Endothelial cell of umbilical vein (primary cell): ENCODE measurements at regions not wholly inside any gene's neighbourhood (a gene's known extent, or its start where the extent isn't known, plus 50 kb on each side); places are given as distances from the start of the nearest gene placed in this dataset.

ENCODE experiments used
- BruUV-seq: library from RNA; stranded (reverse); fragments of 400-500 nt; replicated peaks from 2 replicates; lab custom pipeline; 2021; lab: Mats Ljungman, UMichigan
- CTCF ChIA-PET: fragments of 300-600, 350-600 bp; sonication (Branson Sonifier 250); formaldehyde crosslinking; loops from one replicate; lab custom pipeline; 2021; ENCODE audit warnings: antibody characterized with exemption, inconsistent platforms; lab: Charles Lee
- POLR2A ChIA-PET: fragments of 300-600, 350-600 bp; sonication (Branson Sonifier 250); formaldehyde crosslinking; loops from one replicate; lab custom pipeline; 2021; ENCODE audit warnings: antibody characterized with exemption, inconsistent platforms; lab: Charles Lee
- DNase-seq: peaks from one replicate; pipeline ENCODE4 v3.0.0-alpha.2; 2011; ENCODE audit warnings: low read depth, low spot score
- FAIRE-seq: peaks from 2 replicates; lab custom pipeline; 2011; peaks lifted over from hg19 to GRCh38; lab: Jason Lieb, UNC
- H2AFZ ChIP-seq: 2 replicates; pipeline ENCODE4 v1.6.0; 2012; ENCODE audit warnings: low read depth, low read length, control low read depth, inconsistent platforms
- H3K27ac ChIP-seq: 2 replicates; pipeline ENCODE4 v1.5.1; 2011; ENCODE audit warnings: low read depth, mild to moderate bottlenecking, control low read depth, low read length, moderate library complexity; ENCODE audit not compliant: insufficient read depth
- H3K27me3 ChIP-seq, 2 experiments: 2 replicates each; pipeline versions ENCODE4 v1.6.0 to v1.6.1; 2011; ENCODE audit warnings: low read length in 2 of 2, mixed read lengths in 1 of 2; ENCODE audit not compliant: control insufficient read depth in 2 of 2, insufficient read depth in 2 of 2
- H3K36me3 ChIP-seq, 2 experiments: 2 replicates in 1 of 2; 3 replicates in 1 of 2; pipeline ENCODE4 v1.5.1; 2011; ENCODE audit warnings: low read length in 2 of 2, mild to moderate bottlenecking in 1 of 2, moderate library complexity in 1 of 2; ENCODE audit not compliant: control insufficient read depth in 2 of 2, insufficient read depth in 2 of 2; ENCODE audit errors: extremely low read depth in 1 of 2
- H3K4me1 ChIP-seq: 3 replicates; pipeline ENCODE4 v1.5.1; 2011; ENCODE audit warnings: mild to moderate bottlenecking, low read length; ENCODE audit not compliant: control insufficient read depth, insufficient read depth; ENCODE audit errors: extremely low read depth
- H3K4me2 ChIP-seq: 2 replicates; pipeline ENCODE4 v1.6.1; 2011; ENCODE audit warnings: low read length, control low read depth, mixed read lengths; ENCODE audit not compliant: insufficient read depth
- H3K4me3 ChIP-seq, 3 experiments: fragments of 200-600 bp in 1 of 3; sonication (generic), shearing (Covaris generic) in 1 of 3; replicated peaks in 1 of 3; 2 replicates each; pipeline ENCODE4 v1.5.1; 2011 to 2016; ENCODE audit warnings: control low read depth in 3 of 3, low read length in 3 of 3, mild to moderate bottlenecking in 2 of 3, inconsistent platforms in 1 of 3, low read depth in 1 of 3, moderate library complexity in 1 of 3; ENCODE audit not compliant: insufficient read depth in 1 of 3
- H3K79me2 ChIP-seq: 2 replicates; pipeline ENCODE4 v1.6.0; 2012; ENCODE audit warnings: low read length, inconsistent platforms; ENCODE audit not compliant: control insufficient read depth, insufficient read depth
- H3K9ac ChIP-seq: replicated peaks from 2 replicates; pipeline ENCODE3; 2011; ENCODE audit warnings: low read length, control low read depth; ENCODE audit not compliant: insufficient read depth; ENCODE audit errors: extremely low read depth
- H3K9me1 ChIP-seq: replicated peaks from 3 replicates; pipeline ENCODE4 v1.6.0; 2011; ENCODE audit warnings: mild to moderate bottlenecking, low read length; ENCODE audit not compliant: control insufficient read depth, insufficient read depth; ENCODE audit errors: extremely low read depth
- H3K9me3 ChIP-seq: replicated peaks from 2 replicates; pipeline ENCODE4 v1.5.1; 2012; ENCODE audit warnings: low read length, inconsistent platforms; ENCODE audit not compliant: control insufficient read depth, insufficient read depth
- H4K20me1 ChIP-seq: replicated peaks from 2 replicates; pipeline ENCODE3; 2011; ENCODE audit warnings: mild to moderate bottlenecking, low read length; ENCODE audit not compliant: control insufficient read depth, insufficient read depth; ENCODE audit errors: extremely low read depth
- CTCF ChIP-seq, 2 donors: IDR thresholded peaks; 1 replicate in 1 of 2; 2 replicates in 1 of 2; pipeline ENCODE4 v1.5.1; 2011; ENCODE audit warnings: low read length in 2 of 2, mild to moderate bottlenecking in 2 of 2, moderate library complexity in 2 of 2, control low read depth in 1 of 2, inconsistent platforms in 1 of 2, low read depth in 1 of 2; ENCODE audit not compliant: insufficient read depth in 1 of 2; ENCODE audit errors: extremely low read depth in 1 of 2
- EZH2 ChIP-seq: IDR thresholded peaks from 2 replicates; pipeline ENCODE4 v1.6.1; 2012; ENCODE audit warnings: borderline replicate concordance, low read depth, mild to moderate bottlenecking, moderate library complexity, low read length, inconsistent platforms; ENCODE audit not compliant: severe bottlenecking
- FOS ChIP-seq: IDR thresholded peaks from 2 replicates; pipeline ENCODE4 v1.6.1; 2011; ENCODE audit warnings: mild to moderate bottlenecking, low read length, moderate library complexity, borderline replicate concordance; ENCODE audit not compliant: insufficient read depth
- GATA2 ChIP-seq: IDR thresholded peaks from 2 replicates; pipeline ENCODE4 v1.7.0; 2011; ENCODE audit warnings: low read depth, mild to moderate bottlenecking, moderate library complexity, mixed read lengths, low read length; ENCODE audit not compliant: insufficient read length, insufficient read depth
- JUN ChIP-seq: IDR thresholded peaks from 2 replicates; pipeline ENCODE4 v1.6.1; 2011; ENCODE audit warnings: borderline replicate concordance, low read depth; ENCODE audit not compliant: insufficient read length, insufficient read depth
- MYC ChIP-seq: IDR thresholded peaks from one replicate; pipeline ENCODE4 v1.6.1; 2011; ENCODE audit warnings: mild to moderate bottlenecking, low read depth, low read length
- POLR2A ChIP-seq: IDR thresholded peaks from 2 replicates; pipeline ENCODE4 v1.6.1; 2012; ENCODE audit warnings: low read depth, mild to moderate bottlenecking, control low read depth, low read length
- POLR2AphosphoS5 ChIP-seq: IDR thresholded peaks from 2 replicates; pipeline ENCODE4 v1.6.1; 2012; ENCODE audit warnings: low read depth, mild to moderate bottlenecking, control low read depth, low read length, moderate library complexity; ENCODE audit not compliant: insufficient read depth
- dilution Hi-C: fragments of 300-500 bp; cut with MboI; formaldehyde crosslinking; loops from one replicate; pipeline ENCODE4 v1.15.0; 2019; ENCODE audit warnings: low sequenced_read_pairs; ENCODE audit not compliant: extremely low pct_ligation_motif_present
- intact Hi-C: fragments of 100-400 bp; cut with micrococcal nuclease; formaldehyde crosslinking; loops from one replicate; pipeline ENCODE4 v1.10.0; 2022
- TF ChIP-seq, protein P1 (sequence below): IDR thresholded peaks from 2 replicates; pipeline ENCODE4 v1.6.1; 2011; ENCODE audit not compliant: insufficient read depth, insufficient read length

DNA sequence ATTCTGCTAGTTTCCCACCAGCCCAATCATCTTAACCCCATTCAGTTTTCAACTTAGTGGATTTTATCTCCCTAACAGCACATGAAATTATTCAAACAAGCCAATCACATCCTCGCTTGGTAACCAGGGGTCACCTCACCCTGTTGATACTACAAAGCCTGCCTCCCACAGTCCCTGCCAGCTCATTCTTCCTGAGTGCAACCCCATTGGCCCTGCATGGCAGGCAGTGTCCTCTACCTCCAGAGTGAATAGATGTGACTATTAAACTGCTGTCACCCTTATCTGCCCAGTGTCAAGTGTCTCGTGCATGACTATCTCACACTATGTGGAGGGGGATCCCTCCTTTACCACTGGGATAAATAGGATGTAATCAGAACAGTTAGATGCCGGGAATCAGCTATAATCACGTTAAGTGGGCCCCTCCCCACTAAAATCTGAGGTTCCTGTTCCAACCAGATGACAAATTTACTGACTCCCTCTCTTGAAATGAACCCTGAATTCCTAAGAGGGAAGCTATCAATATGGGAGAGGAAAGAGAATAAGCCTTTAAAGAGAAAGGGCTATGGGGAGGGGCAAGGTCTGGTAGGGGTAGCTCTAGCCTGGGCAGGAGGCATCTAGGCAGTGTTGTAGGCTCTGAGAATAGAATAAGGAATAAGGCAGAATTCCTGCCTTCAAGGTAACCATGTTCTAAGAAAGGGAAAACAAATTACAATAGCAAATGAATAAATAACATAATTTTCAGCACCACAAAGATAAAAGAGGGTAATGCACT is 155.9 kb downstream of the SLC30A10 start:
- Histone ChIP-seq H3K4me3 (no peak overlapping the region), H3K79me2 (no peaks in the 10 kb centered on the region), H3K4me1 (no peaks in the 10 kb centered on the region), H3K27me3 (no peaks in the 10 kb centered on the region), H4K20me1 (no peaks in the 10 kb centered on the region), H3K36me3 (no peaks in the 10 kb centered on the region), H3K9me1 (no peaks in the 10 kb centered on the region), H3K4me2 (no peak overlapping the region), H3K27ac (no peak overlapping the region), H3K9me3 (no peaks in the 10 kb centered on the region), H2AFZ (no peak overlapping the region), H3K9ac (no peak overlapping the region)
- intact Hi-C loops (no loop called here), dilution Hi-C loops (no loop called here)
- no TSS peak for BruUV-seq
- CTCF ChIA-PET = no interaction called here
- FAIRE-seq (no peak), DNase-seq (no peak)
- POLR2A ChIA-PET = no interaction called here
- TF ChIP-seq, protein P1, sequence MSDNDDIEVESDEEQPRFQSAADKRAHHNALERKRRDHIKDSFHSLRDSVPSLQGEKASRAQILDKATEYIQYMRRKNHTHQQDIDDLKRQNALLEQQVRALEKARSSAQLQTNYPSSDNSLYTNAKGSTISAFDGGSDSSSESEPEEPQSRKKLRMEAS = no peak
- no peak for TF ChIP-seq MYC
- no peak for TF ChIP-seq GATA2
- no peak for TF ChIP-seq EZH2
- TF ChIP-seq FOS = no peak
- TF ChIP-seq POLR2A = no peak
- no peak for TF ChIP-seq POLR2AphosphoS5
- TF ChIP-seq JUN = no peak
- no peak for TF ChIP-seq CTCF (IDR thresholded peaks at IDR 0.05; ENCODE audit: extremely low read depth in 1 of 2, insufficient read depth in 1 of 2, low read depth in 1 of 2, low read length in 2 of 2)
